DMS53 treated with DMSO at 0.1 percent for 48 hours (cell line): ENCODE measurements at regions not wholly inside any gene's neighbourhood (a gene's known extent, or its start where the extent isn't known, plus 50 kb on each side); places are given as distances from the start of the nearest gene placed in this dataset.

ENCODE experiments used
- DNase-seq: peaks from one replicate; lab custom pipeline; 2025; ENCODE audit not compliant: unreplicated experiment; lab: John Stamatoyannopoulos, UW

- DNase-seq = no peak
Observed at GRCh38 chr18:24817587-24818371, 357.3 kb downstream of the HRH4 start.

GRCh38 chr18:24818441-24818840 lies 358.0 kb downstream of the HRH4 start:
- DNase-seq = no peak

DNA sequence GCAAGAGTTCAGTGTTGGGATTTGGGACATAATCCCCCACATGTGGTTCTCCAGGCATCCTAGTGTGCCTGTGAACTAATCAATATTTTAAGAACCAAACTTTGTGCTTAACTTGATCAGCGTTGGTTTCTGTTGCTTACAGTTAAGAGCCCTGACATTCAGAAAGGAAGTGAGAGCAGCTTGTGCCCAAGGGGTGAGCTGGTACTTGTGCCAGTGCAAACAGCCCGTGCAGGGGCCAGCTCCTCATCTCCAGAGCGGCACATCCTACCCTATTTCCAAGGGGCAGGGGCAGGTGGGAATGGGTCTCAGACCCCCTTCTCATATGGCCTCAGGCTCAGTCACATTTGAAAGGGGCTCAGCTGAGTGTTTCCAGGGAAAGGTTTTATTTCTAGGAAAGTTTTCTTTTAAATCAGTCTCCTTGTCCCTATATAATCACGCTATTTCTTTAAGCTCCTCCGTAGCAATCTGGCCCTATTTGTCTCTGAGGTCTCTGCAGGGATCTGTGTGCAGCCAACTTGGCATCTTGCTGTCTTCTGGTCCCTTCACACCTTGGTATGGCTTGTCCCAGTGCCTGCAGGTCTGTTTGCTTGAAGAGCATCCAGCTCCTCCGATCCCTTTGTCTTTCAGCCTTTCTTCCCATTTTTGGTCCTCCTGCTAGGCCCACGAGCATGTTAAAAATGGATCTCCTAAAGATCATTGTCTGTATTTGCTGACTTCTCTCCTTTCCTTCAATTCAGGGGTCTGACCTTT lies 358.9 kb downstream of the HRH4 start:
- no peak for DNase-seq

DNA sequence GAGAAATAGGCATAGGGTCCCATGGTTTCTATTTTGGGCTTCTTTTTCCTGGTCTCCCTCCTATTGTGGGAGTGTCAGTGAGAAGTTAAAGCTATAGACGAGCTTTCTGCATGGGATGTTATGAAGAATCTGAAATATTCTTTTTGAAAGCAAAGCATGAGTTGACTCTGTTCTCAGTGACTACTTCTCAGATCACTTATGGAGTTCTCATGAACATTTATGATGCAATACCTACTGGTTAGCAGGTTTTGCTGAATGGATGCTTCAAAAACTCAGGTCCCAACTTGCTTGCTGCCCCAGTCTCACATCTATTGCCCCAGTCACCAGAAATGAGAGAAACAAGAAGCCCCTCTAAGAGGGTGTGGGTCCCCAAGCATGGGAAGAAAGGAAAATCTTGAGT lies 365.0 kb downstream of the HRH4 start:
- DNase-seq = no peak

DNA sequence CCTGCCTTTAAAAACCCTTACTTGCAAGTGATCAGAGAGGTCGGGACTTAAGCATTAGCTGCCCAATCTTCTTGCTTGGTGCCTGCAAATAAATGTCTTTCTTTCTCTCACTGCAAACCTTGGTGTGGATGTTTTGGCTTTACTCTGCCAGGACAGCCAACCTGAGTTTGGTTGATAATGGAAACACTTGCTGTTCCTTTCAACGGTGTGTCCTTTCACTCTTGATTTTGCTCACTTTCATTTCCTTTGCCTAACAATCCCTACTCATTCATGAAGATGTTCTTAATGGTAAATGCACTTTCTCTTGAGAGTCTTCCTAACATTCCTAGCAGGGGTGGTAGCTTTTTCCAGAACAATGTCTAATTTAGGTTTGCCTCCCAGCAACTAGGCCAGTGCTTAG lies 366.2 kb downstream of the HRH4 start:
- DNase-seq = no peak

DNA sequence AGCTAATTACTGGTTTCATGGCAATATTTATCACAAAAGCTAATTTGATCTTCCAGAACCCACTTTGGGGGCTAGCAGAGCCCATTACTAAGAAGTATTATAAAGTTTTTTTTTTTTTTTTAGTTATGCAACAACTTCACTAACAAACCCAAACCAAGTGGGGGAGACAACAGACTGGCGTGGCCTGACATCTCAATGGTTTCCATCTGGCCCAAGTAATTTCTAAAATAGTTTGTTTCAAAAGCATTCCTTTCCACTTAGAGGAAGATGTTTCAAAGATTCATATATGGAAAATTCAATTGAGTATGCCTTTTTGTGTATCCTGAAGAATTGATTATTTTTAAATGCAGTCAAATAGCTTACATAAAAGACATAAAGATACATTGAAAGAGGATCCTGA lies 367.1 kb downstream of the HRH4 start:
- DNase-seq = no peak

DNA sequence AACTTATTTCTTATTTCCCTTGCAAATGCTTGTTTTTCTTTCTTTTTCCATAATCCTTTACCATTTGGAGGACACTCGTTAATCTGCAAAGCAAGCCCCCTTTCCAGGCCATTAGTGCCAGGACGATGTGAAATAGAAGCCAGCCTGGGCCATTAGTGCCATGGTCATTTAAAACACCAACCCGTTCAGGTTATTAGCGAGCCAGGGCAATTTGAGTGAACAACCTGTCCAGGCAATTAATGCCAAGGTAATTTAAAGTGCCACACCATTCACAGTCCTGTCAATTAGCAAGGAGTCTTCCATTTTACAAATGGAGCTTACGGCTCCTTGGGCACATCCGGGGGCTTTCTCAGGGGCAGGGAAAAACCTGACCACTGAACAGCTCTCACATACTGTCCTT lies 370.6 kb downstream of the HRH4 start:
- DNase-seq = no peak

GRCh38 chr18:24831871-24832665 lies 371.6 kb downstream of the HRH4 start:
- no peak for DNase-seq

- no peak for DNase-seq
Observed at GRCh38 chr18:24835751-24836150, 375.3 kb downstream of the HRH4 start.

DNA sequence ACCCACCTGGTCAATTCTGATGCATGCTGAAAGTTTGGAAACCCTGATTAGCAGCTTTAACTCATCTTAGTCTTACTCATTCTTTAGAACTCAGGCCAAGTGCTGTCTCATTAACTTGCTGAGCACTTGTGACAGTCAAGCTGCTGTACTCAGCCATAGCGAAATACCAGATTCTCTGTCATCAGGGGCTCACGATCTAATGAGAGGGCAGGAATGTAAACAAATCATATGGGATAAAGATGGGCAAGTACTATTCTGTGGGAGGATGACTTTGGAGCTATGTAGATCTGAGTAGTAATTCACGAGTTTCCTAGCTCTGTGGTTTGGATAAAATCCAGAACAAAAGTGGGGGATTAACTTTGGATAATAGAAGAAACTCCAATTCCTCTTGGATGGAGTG lies 376.6 kb downstream of the HRH4 start:
- no peak for DNase-seq

- no peak for DNase-seq
Observed at GRCh38 chr18:24840051-24840450, 379.6 kb downstream of the HRH4 start.

GRCh38 chr18:24840640-24841039 lies 380.2 kb downstream of the HRH4 start:
- no peak for DNase-seq

- no peak for DNase-seq
Observed at GRCh38 chr18:24841536-24841935, 381.1 kb downstream of the HRH4 start.

DNA sequence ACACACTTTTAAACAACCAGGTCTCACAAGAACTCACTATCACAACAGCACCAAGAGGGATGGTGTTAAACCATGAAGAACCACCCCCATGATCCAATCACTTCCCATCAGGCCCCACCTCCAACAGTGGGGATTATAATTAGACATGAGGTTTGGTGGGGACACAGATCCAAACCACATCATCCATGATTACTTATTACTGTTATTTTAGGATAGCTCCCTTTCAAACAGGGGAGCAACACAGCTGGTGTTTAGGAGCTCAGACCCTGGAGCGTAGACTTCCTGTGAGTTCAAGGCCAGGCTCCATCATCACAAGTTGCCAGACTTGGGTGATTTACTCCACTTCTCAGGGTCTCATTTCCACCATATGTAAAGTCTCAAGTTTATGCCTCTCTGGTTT lies 382.7 kb downstream of the HRH4 start:
- DNase-seq = no peak

DNA sequence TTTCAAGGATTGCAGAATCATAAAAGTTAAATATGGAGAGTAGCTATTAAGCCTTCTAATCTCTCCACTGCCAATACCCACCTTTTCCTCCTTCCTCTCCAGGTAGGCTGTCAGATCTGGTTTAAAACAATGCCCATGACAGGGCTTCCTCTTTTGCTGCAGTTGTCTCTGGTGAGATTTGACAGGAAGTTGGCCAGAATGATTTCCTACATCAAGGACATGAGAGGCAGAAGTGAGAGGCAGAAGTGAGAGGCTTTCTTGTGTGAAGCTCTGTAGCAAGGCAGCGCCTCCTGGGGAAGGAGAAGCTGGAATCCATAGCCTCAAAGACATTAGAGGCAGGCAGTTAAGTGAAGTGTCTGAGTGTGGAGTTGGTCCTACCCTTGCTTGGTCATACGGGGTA lies 385.7 kb downstream of the HRH4 start:
- DNase-seq = no peak

DNA sequence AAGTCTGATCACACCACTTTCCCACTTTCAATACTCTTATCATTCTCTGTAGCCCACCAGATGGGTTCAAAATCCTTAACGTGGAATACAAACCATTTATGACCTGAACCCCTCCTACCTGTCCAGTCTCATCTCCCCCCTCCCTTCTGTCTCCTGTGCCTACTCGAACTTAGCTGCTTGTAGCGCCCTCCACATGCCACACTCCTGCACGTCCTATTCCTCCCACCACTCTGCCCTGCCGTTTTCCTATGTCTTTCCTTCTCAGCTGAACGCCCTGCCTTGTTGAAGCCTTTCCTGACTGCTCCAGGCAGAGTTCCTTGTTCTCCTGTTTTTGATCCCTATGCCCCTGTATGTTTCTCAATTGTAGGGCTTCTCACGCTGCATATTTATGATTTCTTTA lies 390.1 kb downstream of the HRH4 start:
- no peak for DNase-seq

DNA sequence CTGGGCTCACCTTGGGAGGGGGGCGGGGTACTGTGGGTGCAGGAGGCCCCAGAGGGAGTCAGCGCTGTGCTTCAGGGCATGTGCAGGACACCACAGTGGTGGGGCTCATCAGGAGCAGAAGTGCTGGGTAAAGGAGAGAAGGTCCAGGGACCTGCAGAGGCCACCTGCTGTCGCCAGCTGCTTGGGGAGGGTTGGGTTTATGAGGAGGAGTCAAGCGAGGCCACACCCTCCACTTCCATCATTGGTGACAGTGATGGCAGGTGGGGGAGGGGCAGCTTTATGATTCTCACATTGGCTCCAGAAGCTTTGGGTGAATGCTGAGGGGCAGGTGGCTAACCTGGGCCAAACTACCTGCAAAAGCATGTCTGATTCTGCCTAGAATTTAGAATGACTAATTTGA lies 392.6 kb downstream of the HRH4 start:
- no peak for DNase-seq

- DNase-seq = no peak
Observed at GRCh38 chr18:24860978-24861680, 400.7 kb downstream of the HRH4 start.

DNA sequence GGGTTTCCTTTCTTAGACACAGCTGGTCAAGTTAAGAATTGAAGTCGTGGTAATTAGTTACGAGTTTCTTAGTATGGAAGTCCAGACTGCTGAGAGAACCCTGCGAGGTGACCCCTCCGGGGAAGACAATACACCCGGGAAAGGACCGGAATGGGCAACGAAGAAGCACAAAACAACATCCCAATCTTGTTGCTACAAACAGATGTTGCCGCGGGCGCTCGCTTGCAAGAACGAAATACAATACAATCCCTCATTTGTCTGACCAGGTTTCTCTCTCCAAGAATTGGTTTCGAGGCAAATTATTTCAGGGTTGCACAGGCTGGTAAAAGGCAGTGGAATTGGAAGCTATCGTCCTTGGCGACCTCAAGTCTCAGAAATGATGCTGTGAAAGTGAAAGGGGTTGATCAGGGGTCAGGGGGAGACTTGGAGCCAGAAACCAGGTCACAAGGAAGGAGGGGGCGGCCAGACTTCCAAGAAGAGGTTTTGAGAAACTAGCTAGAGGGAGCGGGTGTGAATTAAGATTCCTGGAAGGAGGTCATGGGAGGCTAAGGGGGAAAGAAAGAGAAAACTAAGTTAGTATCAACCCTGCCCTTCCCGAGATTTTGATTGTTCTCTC lies 401.9 kb downstream of the HRH4 start:
- no peak for DNase-seq

DNA sequence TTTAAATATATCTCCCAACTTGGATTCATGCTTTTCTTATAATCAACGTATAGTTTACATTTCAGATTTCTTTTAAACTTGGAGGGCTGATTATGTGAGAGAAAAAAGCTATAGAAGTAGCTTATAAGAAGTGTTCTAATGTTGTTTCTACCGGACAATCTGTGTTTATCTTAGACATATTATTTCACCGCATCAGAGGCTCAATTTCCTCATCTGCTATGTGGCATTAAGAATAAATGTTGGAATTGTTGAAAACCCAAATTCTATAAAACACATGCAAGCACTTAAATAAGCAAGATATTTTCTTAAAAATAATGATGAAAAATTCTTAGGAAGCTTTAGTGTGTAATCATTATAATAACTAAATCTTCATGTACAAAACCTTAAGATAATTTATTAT lies 407.9 kb downstream of the HRH4 start:
- DNase-seq = no peak

DNA sequence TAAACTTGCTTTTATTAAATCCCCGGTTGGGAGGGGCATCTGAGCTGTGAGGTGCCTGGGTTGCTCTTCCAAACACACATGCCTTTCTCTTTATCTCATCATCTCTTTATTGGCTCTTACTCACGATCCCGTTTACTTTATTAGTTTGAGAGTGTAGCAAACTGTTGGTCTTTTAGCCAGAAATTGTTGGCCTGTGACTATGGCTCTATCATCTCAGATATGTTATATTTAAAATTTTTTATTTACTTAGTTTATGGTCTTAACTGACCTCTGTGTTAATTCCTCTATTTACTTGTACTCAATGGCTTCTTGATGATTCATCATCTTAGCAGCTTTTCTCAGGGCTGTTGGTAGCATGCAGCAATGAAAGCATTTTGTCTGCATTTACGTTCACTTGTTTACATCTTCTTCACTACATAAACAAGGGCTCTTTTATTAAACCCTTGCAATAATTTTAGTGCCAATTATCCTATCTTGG lies 408.4 kb downstream of the HRH4 start:
- DNase-seq = no peak
